SK-N-SH treated with all-trans-retinoic acid at 6 μM for 48 hours (cell line): ENCODE measurements at regions not wholly inside any gene's neighbourhood (a gene's known extent, or its start where the extent isn't known, plus 50 kb on each side); places are given as distances from the start of the nearest gene placed in this dataset.
"Not testable (repeated sequence)": the region's sequence is repeated elsewhere in the genome, so short reads cannot be mapped to it uniquely, and the experiment has no call there.

Experiments used
- ARNTL ChIP-seq: fragments of 450-650 bp; formaldehyde crosslinking; IDR thresholded peaks from 2 replicates; pipeline ENCODE4 v1.5.0; 2020; ENCODE audit warnings: low read depth, mild to moderate bottlenecking, moderate library complexity, borderline replicate concordance
- RARB ChIP-seq: fragments of 250-450 bp; sonication (Bioruptor Pico); IDR thresholded peaks from 2 replicates; pipeline ENCODE4 v1.8.0; 2021; ENCODE audit warnings: mild to moderate bottlenecking, moderate library complexity
- SNAI2 ChIP-seq: fragments of 250-450 bp; sonication (Bioruptor Pico); IDR thresholded peaks from 2 replicates; pipeline ENCODE4 v1.5.0; 2020; ENCODE audit warnings: mild to moderate bottlenecking, moderate library complexity
- TCF4 ChIP-seq: fragments of 250-450 bp; sonication (Bioruptor Pico); IDR thresholded peaks from 2 replicates; pipeline ENCODE4 v1.8.0; 2021; ENCODE audit warnings: mild to moderate bottlenecking, moderate library complexity, borderline replicate concordance
- TOX ChIP-seq: fragments of 250-450 bp; sonication (Bioruptor Pico); IDR thresholded peaks from 2 replicates; pipeline ENCODE4 v1.8.0; 2021; ENCODE audit warnings: mild to moderate bottlenecking, moderate library complexity, borderline replicate concordance
- ZFP3 ChIP-seq: fragments of 250-450 bp; sonication (Bioruptor Pico); IDR thresholded peaks from 2 replicates; pipeline ENCODE4 v1.5.0; 2020; ENCODE audit warnings: mild to moderate bottlenecking, moderate library complexity
- ZFP30 ChIP-seq: fragments of 450-650 bp; formaldehyde crosslinking; IDR thresholded peaks from 2 replicates; pipeline ENCODE4 v1.5.0; 2022; ENCODE audit warnings: mild to moderate bottlenecking, moderate library complexity
- TF ChIP-seq, protein P1 (sequence below): fragments of 250-450 bp; sonication (Bioruptor Pico); IDR thresholded peaks from 2 replicates; pipeline ENCODE4 v1.5.1; 2020; ENCODE audit warnings: low read depth, mild to moderate bottlenecking, moderate library complexity
- TF ChIP-seq, protein P2 (sequence below): fragments of 250-450 bp; sonication (Bioruptor Pico); IDR thresholded peaks from 2 replicates; pipeline ENCODE4 v1.8.0; 2020; ENCODE audit warnings: mild to moderate bottlenecking, moderate library complexity, borderline replicate concordance
- TF ChIP-seq, protein P3 (sequence below): fragments of 250-450 bp; sonication (Bioruptor Pico); IDR thresholded peaks from 2 replicates; pipeline ENCODE4 v1.8.0; 2021; ENCODE audit warnings: low read depth, mild to moderate bottlenecking, moderate library complexity, borderline replicate concordance
- TF ChIP-seq, protein P4 (sequence below): fragments of 250-450 bp; sonication (Bioruptor Pico); IDR thresholded peaks from 2 replicates; pipeline ENCODE4 v1.5.0; 2020; ENCODE audit warnings: mild to moderate bottlenecking, moderate library complexity

DNA sequence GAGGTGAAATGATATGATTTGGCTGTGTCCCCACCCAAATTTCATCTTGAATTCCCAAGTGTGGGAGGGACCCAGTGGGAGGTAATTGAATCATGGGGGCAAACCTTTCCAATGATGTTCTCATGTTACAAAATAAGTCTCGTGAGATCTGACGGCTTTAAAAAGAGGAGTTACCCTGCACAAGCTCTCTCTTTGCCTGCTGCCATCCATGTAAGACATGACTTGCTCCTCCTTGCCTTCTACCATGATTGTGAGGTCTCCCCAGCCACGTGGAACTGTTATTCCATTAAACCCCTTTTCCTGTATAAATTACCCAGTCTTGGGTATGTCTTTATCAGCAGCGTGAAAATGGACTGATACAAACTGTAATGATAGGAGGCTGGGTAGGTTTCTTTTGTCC is 145.1 kb downstream of the AKR1D1 start:
- TF ChIP-seq TCF4 (CRISPR knock-in tag); ZFP30 (CRISPR knock-in tag); RARB (CRISPR knock-in tag); ARNTL; TOX (CRISPR knock-in tag); ZFP3 (CRISPR knock-in tag); SNAI2: not testable (repeated sequence)
- TF ChIP-seq, protein P1, sequence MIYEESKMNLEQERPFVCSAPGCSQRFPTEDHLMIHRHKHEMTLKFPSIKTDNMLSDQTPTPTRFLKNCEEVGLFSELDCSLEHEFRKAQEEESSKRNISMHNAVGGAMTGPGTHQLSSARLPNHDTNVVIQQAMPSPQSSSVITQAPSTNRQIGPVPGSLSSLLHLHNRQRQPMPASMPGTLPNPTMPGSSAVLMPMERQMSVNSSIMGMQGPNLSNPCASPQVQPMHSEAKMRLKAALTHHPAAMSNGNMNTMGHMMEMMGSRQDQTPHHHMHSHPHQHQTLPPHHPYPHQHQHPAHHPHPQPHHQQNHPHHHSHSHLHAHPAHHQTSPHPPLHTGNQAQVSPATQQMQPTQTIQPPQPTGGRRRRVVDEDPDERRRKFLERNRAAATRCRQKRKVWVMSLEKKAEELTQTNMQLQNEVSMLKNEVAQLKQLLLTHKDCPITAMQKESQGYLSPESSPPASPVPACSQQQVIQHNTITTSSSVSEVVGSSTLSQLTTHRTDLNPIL (CRISPR knock-in tag) = not testable (repeated sequence)
- TF ChIP-seq, protein P2, sequence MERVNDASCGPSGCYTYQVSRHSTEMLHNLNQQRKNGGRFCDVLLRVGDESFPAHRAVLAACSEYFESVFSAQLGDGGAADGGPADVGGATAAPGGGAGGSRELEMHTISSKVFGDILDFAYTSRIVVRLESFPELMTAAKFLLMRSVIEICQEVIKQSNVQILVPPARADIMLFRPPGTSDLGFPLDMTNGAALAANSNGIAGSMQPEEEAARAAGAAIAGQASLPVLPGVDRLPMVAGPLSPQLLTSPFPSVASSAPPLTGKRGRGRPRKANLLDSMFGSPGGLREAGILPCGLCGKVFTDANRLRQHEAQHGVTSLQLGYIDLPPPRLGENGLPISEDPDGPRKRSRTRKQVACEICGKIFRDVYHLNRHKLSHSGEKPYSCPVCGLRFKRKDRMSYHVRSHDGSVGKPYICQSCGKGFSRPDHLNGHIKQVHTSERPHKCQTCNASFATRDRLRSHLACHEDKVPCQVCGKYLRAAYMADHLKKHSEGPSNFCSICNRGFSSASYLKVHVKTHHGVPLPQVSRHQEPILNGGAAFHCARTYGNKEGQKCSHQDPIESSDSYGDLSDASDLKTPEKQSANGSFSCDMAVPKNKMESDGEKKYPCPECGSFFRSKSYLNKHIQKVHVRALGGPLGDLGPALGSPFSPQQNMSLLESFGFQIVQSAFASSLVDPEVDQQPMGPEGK = not testable (repeated sequence)
- TF ChIP-seq, protein P3, sequence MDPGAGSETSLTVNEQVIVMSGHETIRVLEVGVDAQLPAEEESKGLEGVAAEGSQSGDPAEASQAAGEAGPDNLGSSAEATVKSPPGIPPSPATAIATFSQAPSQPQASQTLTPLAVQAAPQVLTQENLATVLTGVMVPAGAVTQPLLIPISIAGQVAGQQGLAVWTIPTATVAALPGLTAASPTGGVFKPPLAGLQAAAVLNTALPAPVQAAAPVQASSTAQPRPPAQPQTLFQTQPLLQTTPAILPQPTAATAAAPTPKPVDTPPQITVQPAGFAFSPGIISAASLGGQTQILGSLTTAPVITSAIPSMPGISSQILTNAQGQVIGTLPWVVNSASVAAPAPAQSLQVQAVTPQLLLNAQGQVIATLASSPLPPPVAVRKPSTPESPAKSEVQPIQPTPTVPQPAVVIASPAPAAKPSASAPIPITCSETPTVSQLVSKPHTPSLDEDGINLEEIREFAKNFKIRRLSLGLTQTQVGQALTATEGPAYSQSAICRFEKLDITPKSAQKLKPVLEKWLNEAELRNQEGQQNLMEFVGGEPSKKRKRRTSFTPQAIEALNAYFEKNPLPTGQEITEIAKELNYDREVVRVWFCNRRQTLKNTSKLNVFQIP (CRISPR knock-in tag) = not testable (repeated sequence)
- TF ChIP-seq, protein P4, sequence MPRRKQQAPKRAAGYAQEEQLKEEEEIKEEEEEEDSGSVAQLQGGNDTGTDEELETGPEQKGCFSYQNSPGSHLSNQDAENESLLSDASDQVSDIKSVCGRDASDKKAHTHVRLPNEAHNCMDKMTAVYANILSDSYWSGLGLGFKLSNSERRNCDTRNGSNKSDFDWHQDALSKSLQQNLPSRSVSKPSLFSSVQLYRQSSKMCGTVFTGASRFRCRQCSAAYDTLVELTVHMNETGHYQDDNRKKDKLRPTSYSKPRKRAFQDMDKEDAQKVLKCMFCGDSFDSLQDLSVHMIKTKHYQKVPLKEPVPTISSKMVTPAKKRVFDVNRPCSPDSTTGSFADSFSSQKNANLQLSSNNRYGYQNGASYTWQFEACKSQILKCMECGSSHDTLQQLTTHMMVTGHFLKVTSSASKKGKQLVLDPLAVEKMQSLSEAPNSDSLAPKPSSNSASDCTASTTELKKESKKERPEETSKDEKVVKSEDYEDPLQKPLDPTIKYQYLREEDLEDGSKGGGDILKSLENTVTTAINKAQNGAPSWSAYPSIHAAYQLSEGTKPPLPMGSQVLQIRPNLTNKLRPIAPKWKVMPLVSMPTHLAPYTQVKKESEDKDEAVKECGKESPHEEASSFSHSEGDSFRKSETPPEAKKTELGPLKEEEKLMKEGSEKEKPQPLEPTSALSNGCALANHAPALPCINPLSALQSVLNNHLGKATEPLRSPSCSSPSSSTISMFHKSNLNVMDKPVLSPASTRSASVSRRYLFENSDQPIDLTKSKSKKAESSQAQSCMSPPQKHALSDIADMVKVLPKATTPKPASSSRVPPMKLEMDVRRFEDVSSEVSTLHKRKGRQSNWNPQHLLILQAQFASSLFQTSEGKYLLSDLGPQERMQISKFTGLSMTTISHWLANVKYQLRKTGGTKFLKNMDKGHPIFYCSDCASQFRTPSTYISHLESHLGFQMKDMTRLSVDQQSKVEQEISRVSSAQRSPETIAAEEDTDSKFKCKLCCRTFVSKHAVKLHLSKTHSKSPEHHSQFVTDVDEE (CRISPR knock-in tag) = not testable (repeated sequence)
